Neuronal stem cell (in vitro differentiated cells): ENCODE measurements at regions not wholly inside any gene's neighbourhood (a gene's known extent, or its start where the extent isn't known, plus 50 kb on each side); places are given as distances from the start of the nearest gene placed in this dataset.
A peak's percentile ranks its signal among the peaks of the same experiment; 100 is the strongest.

Experiments used
- DNase-seq: peaks from one replicate; pipeline ENCODE4 v3.0.0-alpha.2; 2013; ENCODE audit warnings: low spot score
- H2AFZ ChIP-seq: one replicate; pipeline ENCODE4 v1.6.1; 2013; ENCODE audit warnings: mild to moderate bottlenecking, low read length, inconsistent platforms
- H2AK5ac ChIP-seq: 2 replicates; pipeline ENCODE4 v1.6.1; 2013; ENCODE audit warnings: low read depth, mild to moderate bottlenecking, inconsistent platforms, low read length, moderate library complexity, mixed read lengths
- H2BK120ac ChIP-seq: 2 replicates; pipeline ENCODE4 v1.6.1; 2013; ENCODE audit warnings: low read depth, mild to moderate bottlenecking, inconsistent platforms, low read length, moderate library complexity, mixed read lengths
- H2BK12ac ChIP-seq: one replicate; pipeline ENCODE4 v1.6.1; 2013; ENCODE audit warnings: low read length, inconsistent platforms
- H2BK15ac ChIP-seq: 2 replicates; pipeline ENCODE4 v1.6.1; 2013; ENCODE audit warnings: mild to moderate bottlenecking, low read length, inconsistent platforms, mixed read lengths
- H2BK5ac ChIP-seq: one replicate; pipeline ENCODE4 v1.6.1; 2013; ENCODE audit warnings: inconsistent platforms, mild to moderate bottlenecking, low read length, moderate library complexity
- H3K14ac ChIP-seq: one replicate; pipeline ENCODE4 v1.6.1; 2013; ENCODE audit warnings: low read length, inconsistent platforms
- H3K18ac ChIP-seq: 2 replicates; pipeline ENCODE4 v1.6.1; 2013; ENCODE audit warnings: low read length, inconsistent platforms
- H3K23ac ChIP-seq: 2 replicates; pipeline ENCODE4 v1.6.1; 2013; ENCODE audit warnings: low read depth, mild to moderate bottlenecking, mixed read lengths, low read length, inconsistent platforms; ENCODE audit not compliant: poor library complexity
- H3K27ac ChIP-seq: replicated peaks from 3 replicates; pipeline ENCODE4 v1.5.1; 2013; ENCODE audit warnings: low read length, inconsistent platforms
- H3K27me3 ChIP-seq, 3 experiments: 2 replicates each; pipeline ENCODE4 v1.6.1; 2013; ENCODE audit warnings: low read length in 3 of 3, mild to moderate bottlenecking in 2 of 3, inconsistent platforms in 1 of 3, low read depth in 1 of 3, mixed read lengths in 1 of 3, moderate library complexity in 1 of 3; ENCODE audit not compliant: control insufficient read depth in 3 of 3, insufficient read depth in 3 of 3
- H3K36me3 ChIP-seq, 2 donors: replicated peaks in 1 of 2; 2 replicates each; pipeline ENCODE4 v1.6.1; 2013; ENCODE audit warnings: low read length in 2 of 2; ENCODE audit not compliant: control insufficient read depth in 2 of 2, insufficient read depth in 2 of 2
- H3K4ac ChIP-seq: 2 replicates; pipeline ENCODE4 v1.6.1; 2013; ENCODE audit warnings: inconsistent platforms, mild to moderate bottlenecking, low read length, moderate library complexity
- H3K4me1 ChIP-seq, 2 donors: 1 replicate in 1 of 2; 2 replicates in 1 of 2; pipeline ENCODE4 v1.6.1; 2013; ENCODE audit warnings: low read length in 2 of 2, low read depth in 1 of 2; ENCODE audit not compliant: control insufficient read depth in 2 of 2, insufficient read depth in 1 of 2
- H3K4me2 ChIP-seq: one replicate; pipeline ENCODE4 v1.6.1; 2013; ENCODE audit warnings: mild to moderate bottlenecking, low read length, inconsistent platforms; ENCODE audit not compliant: insufficient read depth, poor library complexity, severe bottlenecking
- H3K4me3 ChIP-seq, 2 donors: 2 replicates each; pipeline ENCODE4 v1.5.1; 2013; ENCODE audit warnings: low read length in 2 of 2, mild to moderate bottlenecking in 2 of 2, inconsistent platforms in 1 of 2, moderate library complexity in 1 of 2
- H3K79me1 ChIP-seq: one replicate; pipeline ENCODE4 v1.6.1; 2013; ENCODE audit warnings: low read depth, mild to moderate bottlenecking, inconsistent platforms, low read length, moderate library complexity
- H3K9ac ChIP-seq: one replicate; pipeline ENCODE4 v1.6.1; 2013; ENCODE audit warnings: mild to moderate bottlenecking, low read depth, low read length, inconsistent platforms; ENCODE audit not compliant: poor library complexity
- H3K9me3 ChIP-seq, 2 donors: replicated peaks in 1 of 2; 2 replicates each; pipeline versions ENCODE3 to v1.6.1; 2013; ENCODE audit warnings: low read length in 2 of 2, mild to moderate bottlenecking in 2 of 2, inconsistent platforms in 1 of 2, low read depth in 1 of 2, mixed read lengths in 1 of 2, moderate library complexity in 1 of 2; ENCODE audit not compliant: control insufficient read depth in 2 of 2, insufficient read depth in 1 of 2
- H4K8ac ChIP-seq: one replicate; pipeline ENCODE4 v1.6.1; 2013; ENCODE audit warnings: low read depth, mild to moderate bottlenecking, inconsistent platforms, low read length, moderate library complexity
- H4K91ac ChIP-seq: one replicate; pipeline ENCODE4 v1.6.1; 2013; ENCODE audit warnings: low read length, low read depth, mild to moderate bottlenecking, inconsistent platforms; ENCODE audit not compliant: poor library complexity
- WGBS, 2 donors: extraction: QIAGEN DNeasy Blood & Tissue Kit; methylation state at CpG; one replicate each; pipeline ENCODE4 v1.1.7; 2013; ENCODE audit warnings: missing lambda C conversion rate in 2 of 2, mixed read lengths in 1 of 2; ENCODE audit not compliant: insufficient read length in 2 of 2, insufficient replicate concordance in 1 of 2; ENCODE audit errors: extremely low coverage in 2 of 2; 5-methylcytosine and 5-hydroxymethylcytosine counted together

- Histone ChIP-seq H3K18ac (no peak overlapping the region), H3K14ac (no peak overlapping the region), H3K4me2 (no peak overlapping the region), H3K27ac (no peak overlapping the region), H4K91ac (no peak overlapping the region), H2AK5ac (no peak overlapping the region), H3K4me1 (no peaks in the 10 kb centered on the region), H3K79me1 (no peaks in the 10 kb centered on the region), H3K36me3 (no peaks in the 10 kb centered on the region), H4K8ac (no peak overlapping the region), H3K4ac (no peak overlapping the region), H3K27me3 (no peaks in the 10 kb centered on the region), H3K4me3 (no peak overlapping the region), H2BK12ac (no peak overlapping the region), H2BK15ac (no peak overlapping the region), H2BK5ac (no peak overlapping the region), H2AFZ (no peak overlapping the region), H3K9ac (no peak overlapping the region), H3K9me3 (no peaks in the 10 kb centered on the region), H2BK120ac (no peak overlapping the region), H3K23ac (no peak overlapping the region)
- WGBS, 2 donors, result no CpG with 5 or more reads among the region's 3 CpGs
- no peak for DNase-seq
These were observed 275.2 kb downstream of the CDH9 start for GRCh38 chr5:26763215-26763614.

GRCh38 chr5:26761446-26761845 lies 276.9 kb downstream of the CDH9 start:
- Histone ChIP-seq H3K18ac (no peak overlapping the region), H2BK5ac (no peak overlapping the region), H3K14ac (no peak overlapping the region), H3K4ac (no peak overlapping the region), H3K36me3 (no peaks in the 10 kb centered on the region), H3K4me1 (no peaks in the 10 kb centered on the region), H3K9ac (no peak overlapping the region), H3K79me1 (no peaks in the 10 kb centered on the region), H2BK15ac (no peak overlapping the region), H3K4me2 (no peak overlapping the region), H2AK5ac (no peak overlapping the region), H3K27me3 (no peaks in the 10 kb centered on the region), H3K9me3 (no peaks in the 10 kb centered on the region), H4K8ac (no peak overlapping the region), H3K4me3 (no peak overlapping the region), H2BK120ac (no peak overlapping the region), H2BK12ac (no peak overlapping the region), H3K27ac (no peak overlapping the region), H2AFZ (peak overlapping the region; percentile 40), H4K91ac (no peak overlapping the region), H3K23ac (no peak overlapping the region)
- no CpG with 5 or more reads among the region's 4 CpGs for WGBS, 2 donors
- DNase-seq, result no peak

- Histone ChIP-seq H3K23ac (no peak overlapping the region), H3K4me2 (no peak overlapping the region), H2AFZ (peak overlapping the region; percentile 40), H4K8ac (no peak overlapping the region), H3K9me3 (no peaks in the 10 kb centered on the region), H2BK5ac (no peak overlapping the region), H3K14ac (no peak overlapping the region), H3K27me3 (no peaks in the 10 kb centered on the region), H2BK12ac (no peak overlapping the region), H3K36me3 (no peaks in the 10 kb centered on the region), H2BK15ac (no peak overlapping the region), H3K4me3 (no peak overlapping the region), H3K79me1 (no peaks in the 10 kb centered on the region), H2BK120ac (no peak overlapping the region), H3K18ac (no peak overlapping the region), H3K4ac (no peak overlapping the region), H3K27ac (no peak overlapping the region), H3K4me1 (no peaks in the 10 kb centered on the region), H4K91ac (no peak overlapping the region), H3K9ac (no peak overlapping the region), H2AK5ac (no peak overlapping the region)
- no CpG with 5 or more reads among the region's 7 CpGs for WGBS, 2 donors
- no peak for DNase-seq
These were observed 277.3 kb downstream of the CDH9 start for GRCh38 chr5:26761045-26761444.

- no peaks in the 10 kb centered on the region for H3K4me1 ChIP-seq
- H3K36me3 ChIP-seq, result no peaks in the 10 kb centered on the region
- no peaks in the 10 kb centered on the region for H3K79me1 ChIP-seq
- no peaks in the 10 kb centered on the region for H3K9me3 ChIP-seq
- H2BK12ac ChIP-seq, result no peak overlapping the region
- H4K8ac ChIP-seq, result no peak overlapping the region
- no peak overlapping the region for H3K23ac ChIP-seq
- no peak overlapping the region for H3K27ac ChIP-seq
- no peak overlapping the region for H3K18ac ChIP-seq
- H2BK5ac ChIP-seq, result no peak overlapping the region
- WGBS, 2 donors, result no CpG with 5 or more reads among the region's 2 CpGs
- H3K4me2 ChIP-seq, result no peak overlapping the region
- H3K9ac ChIP-seq, result no peak overlapping the region
- no peak overlapping the region for H2BK15ac ChIP-seq
- no peak overlapping the region for H3K4ac ChIP-seq
- H4K91ac ChIP-seq, result no peak overlapping the region
- no peak overlapping the region for H3K14ac ChIP-seq
- no peak overlapping the region for H3K4me3 ChIP-seq
- H3K27me3 ChIP-seq, result no peaks in the 10 kb centered on the region
- no peak for DNase-seq
- no peak overlapping the region for H2AFZ ChIP-seq
- H2AK5ac ChIP-seq, result no peak overlapping the region
- no peak overlapping the region for H2BK120ac ChIP-seq
These were observed 280.4 kb downstream of the CDH9 start for GRCh38 chr5:26757941-26758340.
